Keratinocyte (primary cell): ENCODE measurements at regions not wholly inside any gene's neighbourhood (a gene's known extent, or its start where the extent isn't known, plus 50 kb on each side); places are given as distances from the start of the nearest gene placed in this dataset.

Experiments used
- DNase-seq: peaks from one replicate; pipeline ENCODE4 v3.0.0-alpha.2; 2011; ENCODE audit warnings: low read depth, missing footprints, low spot score
- FAIRE-seq: peaks from 2 replicates; lab custom pipeline; 2011; peaks lifted over from hg19 to GRCh38; lab: Jason Lieb, UNC
- H2AFZ ChIP-seq: 2 replicates; pipeline ENCODE4 v1.6.0; 2012; ENCODE audit warnings: low read length, control low read depth, inconsistent platforms; ENCODE audit not compliant: control insufficient read depth
- H3K27ac ChIP-seq: 2 replicates; pipeline ENCODE4 v1.5.1; 2011; ENCODE audit warnings: low read length; ENCODE audit not compliant: control insufficient read depth, insufficient read depth
- H3K27me3 ChIP-seq: 3 replicates; pipeline ENCODE4 v1.6.0; 2011; ENCODE audit warnings: low read length; ENCODE audit not compliant: control insufficient read depth, insufficient read depth; ENCODE audit errors: extremely low read depth
- H3K36me3 ChIP-seq, 2 experiments: 2 replicates in 1 of 2; 3 replicates in 1 of 2; pipeline ENCODE4 v1.5.1; 2011; ENCODE audit warnings: low read length in 2 of 2, mild to moderate bottlenecking in 1 of 2; ENCODE audit not compliant: control insufficient read depth in 2 of 2, insufficient read depth in 2 of 2; ENCODE audit errors: extremely low read depth in 1 of 2
- H3K4me1 ChIP-seq: 3 replicates; pipeline ENCODE4 v1.5.1; 2011; ENCODE audit warnings: low read length; ENCODE audit not compliant: control insufficient read depth, insufficient read depth; ENCODE audit errors: extremely low read depth
- H3K4me2 ChIP-seq: 3 replicates; pipeline ENCODE4 v1.6.0; 2011; ENCODE audit warnings: low read depth, low read length; ENCODE audit not compliant: control insufficient read depth, insufficient read depth; ENCODE audit errors: extremely low read depth
- H3K4me3 ChIP-seq, 3 experiments: fragments of 200-600 bp in 1 of 3; sonication (generic) in 1 of 3; 2 replicates in 2 of 3; 3 replicates in 1 of 3; pipeline ENCODE4 v1.5.1; 2011 to 2016; ENCODE audit warnings: low read length in 3 of 3, mild to moderate bottlenecking in 3 of 3, control low read depth in 2 of 3, inconsistent platforms in 1 of 3, low read depth in 1 of 3, mixed read lengths in 1 of 3, mixed run types in 1 of 3, moderate library complexity in 1 of 3; ENCODE audit not compliant: control insufficient read depth in 2 of 3, insufficient read depth in 2 of 3; ENCODE audit errors: extremely low read depth in 1 of 3
- H3K79me2 ChIP-seq: 2 replicates; pipeline ENCODE4 v1.6.0; 2012; ENCODE audit warnings: low read length; ENCODE audit not compliant: control insufficient read depth, insufficient read depth
- H3K9ac ChIP-seq: 3 replicates; pipeline ENCODE4 v1.6.0; 2011; ENCODE audit warnings: low read length; ENCODE audit not compliant: control insufficient read depth, insufficient read depth; ENCODE audit errors: extremely low read depth
- H3K9me1 ChIP-seq: 3 replicates; pipeline ENCODE4 v1.6.0; 2011; ENCODE audit warnings: low read length; ENCODE audit not compliant: control insufficient read depth, insufficient read depth; ENCODE audit errors: extremely low read depth
- H3K9me3 ChIP-seq: 2 replicates; pipeline ENCODE4 v1.5.1; 2012; ENCODE audit warnings: low read depth, low read length; ENCODE audit not compliant: control insufficient read depth
- H4K20me1 ChIP-seq: 3 replicates; pipeline ENCODE4 v1.6.0; 2011; ENCODE audit warnings: low read length; ENCODE audit not compliant: control insufficient read depth, insufficient read depth; ENCODE audit errors: extremely low read depth
- CTCF ChIP-seq, 3 experiments: IDR thresholded peaks in 1 of 3; conservative IDR thresholded peaks in 1 of 3; optimal IDR thresholded peaks in 1 of 3; 2 replicates in 2 of 3; 3 replicates in 1 of 3; pipeline versions ENCODE3 to v1.5.1; 2011; ENCODE audit warnings: low read length in 3 of 3, mild to moderate bottlenecking in 3 of 3, moderate library complexity in 2 of 3, control low read depth in 1 of 3, inconsistent platforms in 1 of 3; ENCODE audit not compliant: insufficient read depth in 2 of 3; ENCODE audit errors: extremely low read depth in 1 of 3
- EZH2 ChIP-seq: IDR thresholded peaks from one replicate; pipeline ENCODE4 v1.6.1; 2012; ENCODE audit warnings: inconsistent platforms, mild to moderate bottlenecking, low read length, moderate library complexity
- dilution Hi-C: fragments of 300-500 bp; cut with MboI; formaldehyde crosslinking; loops from one replicate; pipeline ENCODE4 v1.7.0; 2020; ENCODE audit warnings: low sequenced_read_pairs; ENCODE audit not compliant: extremely low pct_ligation_motif_present

DNA sequence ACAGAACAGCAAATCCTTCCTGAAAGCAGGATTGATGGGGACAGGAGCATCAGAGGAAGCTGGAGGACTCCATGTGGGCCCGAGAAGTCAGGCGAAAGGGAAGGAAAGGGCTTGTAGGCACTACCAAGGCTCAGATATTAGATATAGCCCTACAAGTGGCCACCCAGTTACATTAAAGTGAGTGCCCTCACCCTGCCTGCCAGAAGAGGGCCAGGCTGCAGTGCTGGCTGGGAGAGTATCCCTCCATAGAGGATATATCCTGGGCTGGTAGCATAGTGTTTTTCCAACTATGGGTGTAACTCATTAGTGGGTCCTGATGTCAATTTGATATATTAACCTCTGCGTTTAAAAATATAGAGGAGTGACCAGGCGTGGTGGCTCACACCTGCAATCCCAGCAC lies 285.2 kb downstream of the MYCN start:
- no peaks in the 10 kb centered on the region for H3K79me2 ChIP-seq
- dilution Hi-C loops, result no loop called here
- H3K9me1 ChIP-seq, result no peaks in the 10 kb centered on the region
- H3K4me3 ChIP-seq, result no peak overlapping the region
- H3K4me1 ChIP-seq, result no peaks in the 10 kb centered on the region
- H3K27me3 ChIP-seq, result peaks cover 10% of the 10 kb centered on the region
- no peak overlapping the region for H3K27ac ChIP-seq
- FAIRE-seq (no peak), DNase-seq (no peak)
- no peak overlapping the region for H3K9ac ChIP-seq
- no peak overlapping the region for H2AFZ ChIP-seq
- H3K4me2 ChIP-seq, result no peak overlapping the region
- no peaks in the 10 kb centered on the region for H4K20me1 ChIP-seq
- no peaks in the 10 kb centered on the region for H3K36me3 ChIP-seq
- TF ChIP-seq EZH2, result no peak
- no peak for TF ChIP-seq CTCF (optimal IDR thresholded peaks at IDR 0.05 in 1 of 3, IDR thresholded peaks at IDR 0.05 in 1 of 3, conservative IDR thresholded peaks at IDR 0.05 in 1 of 3; ENCODE audit: extremely low read depth in 1 of 3, insufficient read depth in 2 of 3, low read length in 3 of 3)
- H3K9me3 ChIP-seq, result no peaks in the 10 kb centered on the region

DNA sequence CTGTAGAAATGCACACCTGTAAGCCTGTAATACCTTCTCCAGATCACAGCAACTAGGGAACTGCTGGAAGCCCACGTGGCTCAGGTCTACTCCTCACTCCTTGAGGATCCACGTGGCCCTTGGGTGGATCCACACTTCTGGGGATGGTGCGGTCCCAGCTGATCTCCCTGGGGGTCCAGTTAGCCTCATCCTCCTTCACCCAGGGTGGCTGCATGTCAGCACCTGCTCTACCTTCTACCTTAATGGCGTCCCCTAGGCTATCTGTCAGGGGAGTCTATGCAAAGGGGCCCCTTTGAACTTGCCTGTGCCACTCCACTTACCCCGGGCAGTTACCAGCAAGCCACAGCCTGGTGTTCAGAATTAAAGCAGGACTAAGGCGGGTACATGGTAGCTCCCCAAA lies 284.7 kb downstream of the MYCN start:
- no peak overlapping the region for H3K4me3 ChIP-seq
- no peak overlapping the region for H2AFZ ChIP-seq
- no peak for TF ChIP-seq CTCF (optimal IDR thresholded peaks at IDR 0.05 in 1 of 3, IDR thresholded peaks at IDR 0.05 in 1 of 3, conservative IDR thresholded peaks at IDR 0.05 in 1 of 3; ENCODE audit: extremely low read depth in 1 of 3, insufficient read depth in 2 of 3, low read length in 3 of 3)
- no peak for TF ChIP-seq EZH2
- H3K27ac ChIP-seq, result no peak overlapping the region
- dilution Hi-C loops, result no loop called here
- no peaks in the 10 kb centered on the region for H3K9me3 ChIP-seq
- DNase-seq (no peak), FAIRE-seq (no peak)
- H4K20me1 ChIP-seq, result no peaks in the 10 kb centered on the region
- H3K36me3 ChIP-seq, result no peaks in the 10 kb centered on the region
- H3K9me1 ChIP-seq, result no peaks in the 10 kb centered on the region
- peaks cover 10% of the 10 kb centered on the region for H3K27me3 ChIP-seq
- no peaks in the 10 kb centered on the region for H3K79me2 ChIP-seq
- H3K9ac ChIP-seq, result no peak overlapping the region
- no peak overlapping the region for H3K4me2 ChIP-seq
- H3K4me1 ChIP-seq, result no peaks in the 10 kb centered on the region
